Erythroblast (primary cell): ENCODE measurements at regions not wholly inside any gene's neighbourhood (a gene's known extent, or its start where the extent isn't known, plus 50 kb on each side); places are given as distances from the start of the nearest gene placed in this dataset.

Experiments used
- GATA1 ChIP-seq: IDR thresholded peaks from 2 replicates; pipeline ENCODE4 v1.6.1; 2011; ENCODE audit warnings: low read depth, mild to moderate bottlenecking, control low read depth, low read length, moderate library complexity
- POLR2A ChIP-seq: IDR thresholded peaks from 2 replicates; pipeline ENCODE4 v1.6.1; 2011; ENCODE audit warnings: mild to moderate bottlenecking, low read length

GRCh38 chr5:61811052-61811451 is 479.0 kb downstream of the ZSWIM6 start:
- TF ChIP-seq POLR2A = no peak
- no peak for TF ChIP-seq GATA1
